ENCODE measurements at regions not wholly inside any gene's neighbourhood (a gene's known extent, or its start where the extent isn't known, plus 50 kb on each side); places are given as distances from the start of the nearest gene placed in this dataset.

- TF ChIP-seq, protein P1, sequence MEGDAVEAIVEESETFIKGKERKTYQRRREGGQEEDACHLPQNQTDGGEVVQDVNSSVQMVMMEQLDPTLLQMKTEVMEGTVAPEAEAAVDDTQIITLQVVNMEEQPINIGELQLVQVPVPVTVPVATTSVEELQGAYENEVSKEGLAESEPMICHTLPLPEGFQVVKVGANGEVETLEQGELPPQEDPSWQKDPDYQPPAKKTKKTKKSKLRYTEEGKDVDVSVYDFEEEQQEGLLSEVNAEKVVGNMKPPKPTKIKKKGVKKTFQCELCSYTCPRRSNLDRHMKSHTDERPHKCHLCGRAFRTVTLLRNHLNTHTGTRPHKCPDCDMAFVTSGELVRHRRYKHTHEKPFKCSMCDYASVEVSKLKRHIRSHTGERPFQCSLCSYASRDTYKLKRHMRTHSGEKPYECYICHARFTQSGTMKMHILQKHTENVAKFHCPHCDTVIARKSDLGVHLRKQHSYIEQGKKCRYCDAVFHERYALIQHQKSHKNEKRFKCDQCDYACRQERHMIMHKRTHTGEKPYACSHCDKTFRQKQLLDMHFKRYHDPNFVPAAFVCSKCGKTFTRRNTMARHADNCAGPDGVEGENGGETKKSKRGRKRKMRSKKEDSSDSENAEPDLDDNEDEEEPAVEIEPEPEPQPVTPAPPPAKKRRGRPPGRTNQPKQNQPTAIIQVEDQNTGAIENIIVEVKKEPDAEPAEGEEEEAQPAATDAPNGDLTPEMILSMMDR (IDR thresholded peaks at IDR 0.05): no peak
- TF ChIP-seq EZH2 (IDR thresholded peaks at IDR 0.05): no peak
Measured at GRCh38 chr14:34222867-34223266, 239.2 kb downstream of the SPTSSA start.
